Prostate gland (tissue), 2 donors: ENCODE measurements at regions not wholly inside any gene's neighbourhood (a gene's known extent, or its start where the extent isn't known, plus 50 kb on each side); places are given as distances from the start of the nearest gene placed in this dataset.

Source experiments
- CTCF ChIP-seq, 4 experiments: fragments of 200-600 bp in 2 of 4; fragments of 450-650 bp in 2 of 4; sonication (generic) in 2 of 4; IDR thresholded peaks; 1 replicate in 3 of 4; 2 replicates in 1 of 4; pipeline ENCODE4 v1.5.1; 2016 to 2019; ENCODE audit warnings: antibody characterized with exemption in 4 of 4, mild to moderate bottlenecking in 2 of 4, moderate library complexity in 2 of 4
- POLR2A ChIP-seq: fragments of 450-650 bp; IDR thresholded peaks from one replicate; pipeline ENCODE4 v1.6.1; 2016; ENCODE audit warnings: antibody characterized with exemption, mild to moderate bottlenecking

DNA sequence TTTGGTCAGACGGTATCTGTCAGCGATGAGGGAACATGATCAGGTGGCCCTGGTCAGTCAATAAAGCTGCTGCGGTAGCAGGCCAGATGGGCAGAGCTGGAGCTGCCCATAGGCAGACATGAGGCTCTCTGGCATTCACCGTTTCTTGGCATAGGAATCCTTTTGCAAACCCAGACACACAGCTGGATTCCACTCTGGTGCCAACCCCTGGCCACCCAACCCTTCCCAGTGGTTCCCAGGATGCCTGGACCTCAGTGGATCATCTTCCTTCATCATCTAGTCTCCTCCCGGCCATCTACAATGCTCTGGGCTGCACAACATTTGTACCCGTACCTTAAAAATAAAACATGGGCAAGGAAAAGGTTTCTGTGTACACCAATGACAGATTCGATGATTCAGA is 68.3 kb upstream of the ACTRT2 start:
- TF ChIP-seq POLR2A, result no peak
- no peak for TF ChIP-seq CTCF (IDR thresholded peaks at IDR 0.05)
